CD14-positive monocyte (primary cell): ENCODE measurements at regions not wholly inside any gene's neighbourhood (a gene's known extent, or its start where the extent isn't known, plus 50 kb on each side); places are given as distances from the start of the nearest gene placed in this dataset.
A peak's percentile ranks its signal among the peaks of the same experiment; 100 is the strongest.

Source experiments
- DNase-seq, 3 donors: peaks; one replicate each; pipeline ENCODE4 v3.0.0-alpha.2; 2011 to 2022
- H2AFZ ChIP-seq: 2 replicates; pipeline ENCODE4 v1.6.0; 2012; ENCODE audit warnings: mild to moderate bottlenecking, low read depth, low read length, inconsistent platforms; ENCODE audit not compliant: insufficient read depth, poor library complexity, severe bottlenecking
- H3K27ac ChIP-seq, 2 donors: 1 replicate in 1 of 2; 2 replicates in 1 of 2; pipeline ENCODE4 v1.5.1; 2012 to 2013; ENCODE audit warnings: low read length in 2 of 2, control low read depth in 1 of 2, inconsistent platforms in 1 of 2, low read depth in 1 of 2, mild to moderate bottlenecking in 1 of 2
- H3K27me3 ChIP-seq, 2 donors: one replicate each; pipeline versions ENCODE4 v1.6.0 to v1.6.1; 2011 to 2013; ENCODE audit warnings: low read length in 2 of 2; ENCODE audit not compliant: control insufficient read depth in 2 of 2, insufficient read depth in 2 of 2
- H3K36me3 ChIP-seq, 2 donors: replicated peaks in 1 of 2; 1 replicate in 1 of 2; 2 replicates in 1 of 2; pipeline versions ENCODE4 v1.5.1 to v1.6.1; 2012 to 2013; ENCODE audit warnings: low read length in 2 of 2, control low read depth in 1 of 2, inconsistent platforms in 1 of 2, mild to moderate bottlenecking in 1 of 2; ENCODE audit not compliant: insufficient read depth in 2 of 2, control insufficient read depth in 1 of 2
- H3K4me1 ChIP-seq, 2 donors: 1 replicate in 1 of 2; 2 replicates in 1 of 2; pipeline versions ENCODE4 v1.5.1 to v1.6.1; 2012 to 2013; ENCODE audit warnings: low read length in 2 of 2, control low read depth in 1 of 2, inconsistent platforms in 1 of 2, mild to moderate bottlenecking in 1 of 2, moderate library complexity in 1 of 2; ENCODE audit not compliant: insufficient read depth in 2 of 2, control insufficient read depth in 1 of 2
- H3K4me2 ChIP-seq: replicated peaks from 2 replicates; pipeline ENCODE3; 2012; ENCODE audit warnings: low read length, moderate library complexity, mild to moderate bottlenecking; ENCODE audit not compliant: poor library complexity, severe bottlenecking; ENCODE audit errors: extremely low read depth
- H3K4me3 ChIP-seq, 3 experiments: fragments of 200-600 bp in 1 of 3; sonication (generic) in 1 of 3; replicated peaks in 1 of 3; 1 replicate in 2 of 3; 2 replicates in 1 of 3; pipeline ENCODE4 v1.5.1; 2011 to 2013; ENCODE audit warnings: low read length in 3 of 3, mild to moderate bottlenecking in 3 of 3, control low read depth in 2 of 3, low read depth in 2 of 3, inconsistent platforms in 1 of 3, moderate library complexity in 1 of 3
- H3K79me2 ChIP-seq: 2 replicates; pipeline ENCODE4 v1.6.0; 2012; ENCODE audit warnings: mild to moderate bottlenecking, control low read depth, inconsistent platforms, low read length, moderate library complexity; ENCODE audit not compliant: insufficient read depth
- H3K9ac ChIP-seq: 2 replicates; pipeline ENCODE4 v1.6.0; 2017; ENCODE audit warnings: low read length, mild to moderate bottlenecking; ENCODE audit not compliant: insufficient read depth, poor library complexity, severe bottlenecking
- H3K9me3 ChIP-seq, 2 donors: replicated peaks in 1 of 2; 1 replicate in 1 of 2; 2 replicates in 1 of 2; pipeline versions ENCODE4 v1.5.1 to v1.6.1; 2012 to 2013; ENCODE audit warnings: low read length in 2 of 2, control low read depth in 1 of 2; ENCODE audit not compliant: control insufficient read depth in 1 of 2, insufficient read depth in 1 of 2
- H4K20me1 ChIP-seq: 2 replicates; pipeline ENCODE4 v1.6.0; 2012; ENCODE audit warnings: mild to moderate bottlenecking, low read length, control low read depth, moderate library complexity; ENCODE audit not compliant: insufficient read depth
- H3K27ac Mint-ChIP-seq, 7 donors: one replicate each; pipeline ENCODE4 v1.8.0; 2020; ENCODE audit warnings: mild to moderate bottlenecking in 7 of 7, mixed read lengths in 7 of 7, moderate library complexity in 6 of 7, inconsistent platforms in 2 of 7
- H3K27me3 Mint-ChIP-seq, 3 donors: one replicate each; pipeline ENCODE4 v1.8.0; 2021 to 2022; ENCODE audit warnings: low read depth in 3 of 3, mild to moderate bottlenecking in 3 of 3, mixed read lengths in 3 of 3, moderate library complexity in 3 of 3, inconsistent platforms in 1 of 3
- H3K36me3 Mint-ChIP-seq, 2 donors: one replicate each; pipeline ENCODE4 v1.8.0; 2020; ENCODE audit warnings: mixed read lengths in 2 of 2, inconsistent platforms in 1 of 2, mild to moderate bottlenecking in 1 of 2
- H3K4me1 Mint-ChIP-seq: one replicate; pipeline ENCODE4 v1.8.0; 2020; ENCODE audit warnings: mild to moderate bottlenecking, mixed read lengths
- H3K4me3 Mint-ChIP-seq, 2 donors: one replicate each; pipeline ENCODE4 v1.8.0; 2020; ENCODE audit warnings: mild to moderate bottlenecking in 2 of 2, mixed read lengths in 2 of 2, moderate library complexity in 1 of 2
- H3K9me3 Mint-ChIP-seq, 7 donors: one replicate each; pipeline ENCODE4 v1.8.0; 2020 to 2022; ENCODE audit warnings: mixed read lengths in 7 of 7, mild to moderate bottlenecking in 6 of 7, moderate library complexity in 6 of 7, inconsistent platforms in 2 of 7
- CTCF ChIP-seq: fragments of 200-600 bp; IDR thresholded peaks from one replicate; pipeline ENCODE4 v1.8.0; 2022; ENCODE audit warnings: antibody characterized with exemption, mild to moderate bottlenecking
- WGBS: methylation state at CpG from one replicate; pipeline ENCODE4 v1.1.5; 2013; ENCODE audit warnings: missing lambda C conversion rate; ENCODE audit not compliant: insufficient coverage; 5-methylcytosine and 5-hydroxymethylcytosine counted together
- intact Hi-C, 2 donors: fragments of 100-400 bp; cut with micrococcal nuclease; formaldehyde crosslinking; loops; one replicate each; pipeline versions ENCODE4 v1.15.0 to v1.15.1; 2023

- H3K4me2 ChIP-seq = no peak overlapping the region
- no peak overlapping the region for H3K4me3 Mint-ChIP-seq
These were observed 403.2 kb upstream of the B3GALT2 start for GRCh38 chr1:193589597-193590040.

GRCh38 chr1:193588311-193589082 lies 402.1 kb upstream of the B3GALT2 start:
- no peak for DNase-seq
- Histone ChIP-seq H3K4me1 (peaks cover 32% of the 10 kb centered on the region in 2 donors), H3K36me3 (no peaks in the 10 kb centered on the region), H2AFZ (peak overlapping the region; percentile 1), H4K20me1 (no peaks in the 10 kb centered on the region), H3K9me3 (no peaks in the 10 kb centered on the region), H3K79me2 (no peaks in the 10 kb centered on the region), H3K4me2 (no peak overlapping the region), H3K27ac (no peak overlapping the region), H3K9ac (no peak overlapping the region), H3K4me3 (no peak overlapping the region), H3K27me3 (no peaks in the 10 kb centered on the region)
- peak overlapping the region in 4 of 7 donors; percentile 11 to 67 (median 17) for H3K27ac Mint-ChIP-seq
- H3K36me3 Mint-ChIP-seq = no peaks in the 10 kb centered on the region
- intact Hi-C loops = no loop called here
- TF ChIP-seq CTCF = no peak
- H3K27me3 Mint-ChIP-seq = no peaks in the 10 kb centered on the region
- H3K4me1 Mint-ChIP-seq = peaks cover 44% of the 10 kb centered on the region
- no peak overlapping the region for H3K4me3 Mint-ChIP-seq
- H3K9me3 Mint-ChIP-seq = peaks cover 0 to under 1% (median 0%) of the 10 kb centered on the region in 7 donors
- WGBS = 74% methylated on average over 5 of the region's 8 CpGs

More at GRCh38 chr1:193589597-193590040, 403.2 kb upstream of the B3GALT2 start:
- peak overlapping the region in 1 of 2 donors; percentile 49 for H3K27ac ChIP-seq
- H3K4me3 ChIP-seq = no peak overlapping the region
- peaks cover 38 to 43% of the 10 kb centered on the region in 2 donors for H3K4me1 ChIP-seq
- Mint-ChIP-seq H3K27ac (peak overlapping the region in 4 of 7 donors; percentile 44 to 88 (median 81)), H3K27me3 (no peaks in the 10 kb centered on the region), H3K36me3 (no peaks in the 10 kb centered on the region), H3K4me1 (peaks cover 52% of the 10 kb centered on the region), H3K9me3 (no peaks in the 10 kb centered on the region)
- no peak for DNase-seq
- no peaks in the 10 kb centered on the region for H3K79me2 ChIP-seq
- no peaks in the 10 kb centered on the region for H4K20me1 ChIP-seq
- H2AFZ ChIP-seq = no peak overlapping the region
- no peaks in the 10 kb centered on the region for H3K27me3 ChIP-seq
- no peak overlapping the region for H3K9ac ChIP-seq
- 87% methylated on average over 3 of the region's 3 CpGs for WGBS
- TF ChIP-seq CTCF = no peak
- intact Hi-C loops = loop anchor here in 1 of 2 donors (5.0 kb wide), 1 partner anchor 32 kb away; no protein-coding TSS in a partner anchor
- no peaks in the 10 kb centered on the region for H3K36me3 ChIP-seq
- no peaks in the 10 kb centered on the region for H3K9me3 ChIP-seq
